Keratinocyte (primary cell): ENCODE measurements at regions not wholly inside any gene's neighbourhood (a gene's known extent, or its start where the extent isn't known, plus 50 kb on each side); places are given as distances from the start of the nearest gene placed in this dataset.

Experiments
- DNase-seq: peaks from one replicate; pipeline ENCODE4 v3.0.0-alpha.2; 2011; ENCODE audit warnings: low read depth, missing footprints, low spot score
- FAIRE-seq: peaks from 2 replicates; lab custom pipeline; 2011; peaks lifted over from hg19 to GRCh38; lab: Jason Lieb, UNC
- H2AFZ ChIP-seq: 2 replicates; pipeline ENCODE4 v1.6.0; 2012; ENCODE audit warnings: low read length, control low read depth, inconsistent platforms; ENCODE audit not compliant: control insufficient read depth
- H3K27ac ChIP-seq: 2 replicates; pipeline ENCODE4 v1.5.1; 2011; ENCODE audit warnings: low read length; ENCODE audit not compliant: control insufficient read depth, insufficient read depth
- H3K27me3 ChIP-seq: 3 replicates; pipeline ENCODE4 v1.6.0; 2011; ENCODE audit warnings: low read length; ENCODE audit not compliant: control insufficient read depth, insufficient read depth; ENCODE audit errors: extremely low read depth
- H3K36me3 ChIP-seq, 2 experiments: 2 replicates in 1 of 2; 3 replicates in 1 of 2; pipeline ENCODE4 v1.5.1; 2011; ENCODE audit warnings: low read length in 2 of 2, mild to moderate bottlenecking in 1 of 2; ENCODE audit not compliant: control insufficient read depth in 2 of 2, insufficient read depth in 2 of 2; ENCODE audit errors: extremely low read depth in 1 of 2
- H3K4me1 ChIP-seq: 3 replicates; pipeline ENCODE4 v1.5.1; 2011; ENCODE audit warnings: low read length; ENCODE audit not compliant: control insufficient read depth, insufficient read depth; ENCODE audit errors: extremely low read depth
- H3K4me2 ChIP-seq: 3 replicates; pipeline ENCODE4 v1.6.0; 2011; ENCODE audit warnings: low read depth, low read length; ENCODE audit not compliant: control insufficient read depth, insufficient read depth; ENCODE audit errors: extremely low read depth
- H3K4me3 ChIP-seq, 3 experiments: fragments of 200-600 bp in 1 of 3; sonication (generic) in 1 of 3; 2 replicates in 2 of 3; 3 replicates in 1 of 3; pipeline ENCODE4 v1.5.1; 2011 to 2016; ENCODE audit warnings: low read length in 3 of 3, mild to moderate bottlenecking in 3 of 3, control low read depth in 2 of 3, inconsistent platforms in 1 of 3, low read depth in 1 of 3, mixed read lengths in 1 of 3, mixed run types in 1 of 3, moderate library complexity in 1 of 3; ENCODE audit not compliant: control insufficient read depth in 2 of 3, insufficient read depth in 2 of 3; ENCODE audit errors: extremely low read depth in 1 of 3
- H3K79me2 ChIP-seq: 2 replicates; pipeline ENCODE4 v1.6.0; 2012; ENCODE audit warnings: low read length; ENCODE audit not compliant: control insufficient read depth, insufficient read depth
- H3K9ac ChIP-seq: 3 replicates; pipeline ENCODE4 v1.6.0; 2011; ENCODE audit warnings: low read length; ENCODE audit not compliant: control insufficient read depth, insufficient read depth; ENCODE audit errors: extremely low read depth
- H3K9me1 ChIP-seq: 3 replicates; pipeline ENCODE4 v1.6.0; 2011; ENCODE audit warnings: low read length; ENCODE audit not compliant: control insufficient read depth, insufficient read depth; ENCODE audit errors: extremely low read depth
- H3K9me3 ChIP-seq: 2 replicates; pipeline ENCODE4 v1.5.1; 2012; ENCODE audit warnings: low read depth, low read length; ENCODE audit not compliant: control insufficient read depth
- H4K20me1 ChIP-seq: 3 replicates; pipeline ENCODE4 v1.6.0; 2011; ENCODE audit warnings: low read length; ENCODE audit not compliant: control insufficient read depth, insufficient read depth; ENCODE audit errors: extremely low read depth
- CTCF ChIP-seq, 3 experiments: IDR thresholded peaks in 1 of 3; conservative IDR thresholded peaks in 1 of 3; optimal IDR thresholded peaks in 1 of 3; 2 replicates in 2 of 3; 3 replicates in 1 of 3; pipeline versions ENCODE3 to v1.5.1; 2011; ENCODE audit warnings: low read length in 3 of 3, mild to moderate bottlenecking in 3 of 3, moderate library complexity in 2 of 3, control low read depth in 1 of 3, inconsistent platforms in 1 of 3; ENCODE audit not compliant: insufficient read depth in 2 of 3; ENCODE audit errors: extremely low read depth in 1 of 3
- EZH2 ChIP-seq: IDR thresholded peaks from one replicate; pipeline ENCODE4 v1.6.1; 2012; ENCODE audit warnings: inconsistent platforms, mild to moderate bottlenecking, low read length, moderate library complexity
- dilution Hi-C: fragments of 300-500 bp; cut with MboI; formaldehyde crosslinking; loops from one replicate; pipeline ENCODE4 v1.7.0; 2020; ENCODE audit warnings: low sequenced_read_pairs; ENCODE audit not compliant: extremely low pct_ligation_motif_present

GRCh38 chr3:5809586-5810246 lies 622.2 kb downstream of the EDEM1 start:
- Histone ChIP-seq H3K4me1 (no peaks in the 10 kb centered on the region), H3K9ac (no peak overlapping the region), H2AFZ (no peak overlapping the region), H3K9me3 (no peaks in the 10 kb centered on the region), H4K20me1 (no peaks in the 10 kb centered on the region), H3K27ac (no peak overlapping the region), H3K9me1 (no peaks in the 10 kb centered on the region), H3K36me3 (no peaks in the 10 kb centered on the region), H3K27me3 (no peaks in the 10 kb centered on the region), H3K4me2 (no peak overlapping the region), H3K4me3 (no peak overlapping the region), H3K79me2 (no peaks in the 10 kb centered on the region)
- dilution Hi-C loops, result no loop called here
- TF ChIP-seq CTCF (optimal IDR thresholded peaks at IDR 0.05 in 1 of 3, IDR thresholded peaks at IDR 0.05 in 1 of 3, conservative IDR thresholded peaks at IDR 0.05 in 1 of 3; ENCODE audit: extremely low read depth in 1 of 3, insufficient read depth in 2 of 3, low read length in 3 of 3), result no peak
- no peak for TF ChIP-seq EZH2
- DNase-seq (no peak), FAIRE-seq (no peak)

- Histone ChIP-seq H3K27ac (no peak overlapping the region), H3K4me3 (no peak overlapping the region), H3K36me3 (no peaks in the 10 kb centered on the region), H2AFZ (no peak overlapping the region), H3K9me1 (no peaks in the 10 kb centered on the region), H4K20me1 (no peaks in the 10 kb centered on the region), H3K79me2 (no peaks in the 10 kb centered on the region), H3K4me2 (no peak overlapping the region), H3K9me3 (no peaks in the 10 kb centered on the region), H3K4me1 (no peaks in the 10 kb centered on the region), H3K27me3 (no peaks in the 10 kb centered on the region), H3K9ac (no peak overlapping the region)
- dilution Hi-C loops, result no loop called here
- DNase-seq (no peak), FAIRE-seq (no peak)
- TF ChIP-seq EZH2, result no peak
- TF ChIP-seq CTCF (optimal IDR thresholded peaks at IDR 0.05 in 1 of 3, IDR thresholded peaks at IDR 0.05 in 1 of 3, conservative IDR thresholded peaks at IDR 0.05 in 1 of 3; ENCODE audit: extremely low read depth in 1 of 3, insufficient read depth in 2 of 3, low read length in 3 of 3), result no peak
These were observed 623.5 kb downstream of the EDEM1 start for GRCh38 chr3:5811016-5811415.
